ENCODE measurements at regions not wholly inside any gene's neighbourhood (a gene's known extent, or its start where the extent isn't known, plus 50 kb on each side); places are given as distances from the start of the nearest gene placed in this dataset.
A peak's percentile ranks its signal among the peaks of the same experiment; 100 is the strongest.
"Not testable (repeated sequence)": the region's sequence is repeated elsewhere in the genome, so short reads cannot be mapped to it uniquely, and the experiment has no call there.

DNA sequence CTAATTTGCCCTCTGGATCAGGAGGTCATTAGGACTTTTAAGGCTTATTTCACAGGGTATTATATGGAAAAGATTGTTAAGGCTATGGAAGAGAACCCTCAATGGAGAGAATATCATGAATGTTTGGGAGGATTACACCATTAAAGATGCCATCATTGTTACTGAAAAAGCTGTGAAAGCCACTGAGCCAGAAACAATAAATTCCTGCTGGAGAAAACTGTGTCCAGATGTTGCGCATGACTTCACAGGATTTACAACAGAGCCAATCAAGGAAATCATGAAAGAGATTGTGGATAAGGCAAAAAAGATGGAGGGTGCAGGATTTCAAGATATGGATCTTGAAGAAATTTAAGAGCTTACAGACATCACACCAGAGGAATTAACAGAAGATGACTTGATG, 798.3 kb upstream of the SLC35B3 start:
- ATAC-seq (ENCODE audit: low FRiP score) = no peak
- no peaks in the 10 kb centered on the region for H3K4me1 ChIP-seq (ENCODE audit: control insufficient read depth in 1 of 2, insufficient read depth in 2 of 2, low read length in 2 of 2)
- WGBS, 2 donors = 85 to 94% methylated on average over 1 of the region's 1 CpG
- H3K27ac ChIP-seq (ENCODE audit: low read depth in 1 of 2, low read length in 2 of 2) = no peak overlapping the region
- no peak for DNase-seq
- intact Hi-C loops (cut with DNase I) = no loop called here
- H3K27me3 ChIP-seq (ENCODE audit: control insufficient read depth in 1 of 2, insufficient read depth in 2 of 2, low read length in 1 of 2) = peaks cover 0 to 1% of the 10 kb centered on the region in 2 donors
- no peaks in the 10 kb centered on the region for H3K9me3 ChIP-seq (ENCODE audit: control insufficient read depth, low read length)
- no peak overlapping the region for H3K4me3 ChIP-seq (ENCODE audit: low read length in 2 of 2)
- H3K36me3 ChIP-seq (ENCODE audit: control insufficient read depth in 1 of 2, insufficient read depth in 2 of 2, low read length in 1 of 2) = no peaks in the 10 kb centered on the region

DNA sequence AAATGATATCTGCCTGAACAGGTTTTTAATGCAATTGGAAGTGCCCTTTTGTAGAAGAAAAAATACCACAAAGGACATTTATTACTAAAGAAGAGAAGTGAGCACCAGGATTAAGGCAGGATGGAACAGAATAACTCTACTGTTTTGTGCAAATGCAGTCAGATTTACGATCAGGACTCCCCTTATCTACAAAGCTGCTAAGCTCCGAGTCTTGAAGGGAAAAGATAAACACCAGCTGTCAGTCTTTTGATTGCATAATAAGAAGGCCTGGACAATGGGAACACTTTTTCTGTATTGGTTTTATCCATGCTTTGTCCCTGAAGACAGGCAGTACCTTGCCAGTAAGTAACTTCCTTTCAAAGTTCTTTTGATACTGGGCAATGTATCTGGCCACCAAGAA, 797.9 kb upstream of the SLC35B3 start:
- ATAC-seq (ENCODE audit: low FRiP score) (no peak), DNase-seq (no peak)
- Histone ChIP-seq H3K27me3 (ENCODE audit: control insufficient read depth in 1 of 2, insufficient read depth in 2 of 2, low read length in 1 of 2) (peaks cover 0 to 1% of the 10 kb centered on the region in 2 donors), H3K9me3 (ENCODE audit: control insufficient read depth, low read length) (no peaks in the 10 kb centered on the region), H3K4me1 (ENCODE audit: control insufficient read depth in 1 of 2, insufficient read depth in 2 of 2, low read length in 2 of 2) (no peaks in the 10 kb centered on the region), H3K4me3 (ENCODE audit: low read length in 2 of 2) (no peak overlapping the region), H3K27ac (ENCODE audit: low read depth in 1 of 2, low read length in 2 of 2) (no peak overlapping the region), H3K36me3 (ENCODE audit: control insufficient read depth in 1 of 2, insufficient read depth in 2 of 2, low read length in 1 of 2) (no peaks in the 10 kb centered on the region)
- WGBS, 2 donors = 28 to 33% methylated on average over 2 of the region's 2 CpGs
- intact Hi-C loops (cut with DNase I) = no loop called here

DNA sequence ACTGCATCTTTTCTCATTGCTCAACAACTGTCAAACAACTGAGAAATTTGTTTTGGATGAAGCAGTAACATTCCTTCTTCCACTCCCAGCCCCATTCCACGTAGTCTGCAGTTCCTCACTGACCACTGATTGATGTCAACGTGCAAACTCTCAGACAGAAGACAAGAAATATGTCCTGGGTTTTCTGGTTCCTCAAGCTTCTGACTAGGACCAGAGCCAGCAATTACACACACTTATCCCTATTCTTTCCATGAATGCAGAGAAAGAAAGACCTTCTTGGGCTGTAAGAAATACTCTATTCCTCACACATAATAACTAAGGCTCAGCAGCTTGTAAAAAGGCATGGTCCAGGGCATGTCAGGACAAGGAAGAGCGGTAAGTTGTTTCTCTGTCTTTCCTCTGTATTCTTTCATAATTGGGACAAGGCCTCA, 790.1 kb upstream of the SLC35B3 start:
- ATAC-seq (ENCODE audit: low FRiP score) = no peak
- H3K27ac ChIP-seq (ENCODE audit: low read depth in 1 of 2, low read length in 2 of 2) = no peak overlapping the region

DNA sequence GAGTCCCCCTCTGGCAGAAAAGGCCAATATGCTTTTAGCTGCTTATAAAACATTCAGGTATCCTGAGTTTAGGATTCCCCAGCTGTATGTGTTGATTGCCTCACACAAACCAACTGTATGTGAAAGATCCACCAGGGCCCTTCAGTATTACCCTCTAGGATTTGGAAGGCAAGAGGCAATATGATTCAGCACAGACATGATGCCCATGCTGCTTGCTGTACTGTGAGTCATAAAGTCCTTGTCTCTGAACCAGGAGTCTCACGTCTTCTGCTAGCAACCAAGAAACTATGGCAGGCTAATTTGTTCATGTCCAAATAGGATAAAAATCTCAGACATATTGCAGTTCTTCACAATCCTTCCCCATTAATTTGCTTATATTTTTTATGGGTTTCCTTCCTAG, 789.2 kb upstream of the SLC35B3 start:
- no peaks in the 10 kb centered on the region for H3K4me1 ChIP-seq (ENCODE audit: control insufficient read depth in 1 of 2, insufficient read depth in 2 of 2, low read length in 2 of 2)
- no peak for DNase-seq
- H3K36me3 ChIP-seq (ENCODE audit: control insufficient read depth in 1 of 2, insufficient read depth in 2 of 2, low read length in 1 of 2) = no peaks in the 10 kb centered on the region
- H3K4me3 ChIP-seq (ENCODE audit: low read length in 2 of 2) = no peak overlapping the region
- H3K27ac ChIP-seq (ENCODE audit: low read depth in 1 of 2, low read length in 2 of 2) = no peak overlapping the region
- H3K27me3 ChIP-seq (ENCODE audit: control insufficient read depth in 1 of 2, insufficient read depth in 2 of 2, low read length in 1 of 2) = no peaks in the 10 kb centered on the region
- WGBS, 2 donors = 66 to 84% methylated on average over 1 of the region's 1 CpG
- H3K9me3 ChIP-seq (ENCODE audit: control insufficient read depth, low read length) = peaks cover 5% of the 10 kb centered on the region
- intact Hi-C loops (cut with DNase I) = no loop called here
- ATAC-seq (ENCODE audit: low FRiP score) = no peak

More for the DNA sequence above, 790.1 kb upstream of the SLC35B3 start:
- H3K9me3 ChIP-seq (ENCODE audit: control insufficient read depth, low read length) = peaks cover 5% of the 10 kb centered on the region
- 31 to 32% methylated on average over 3 of the region's 3 CpGs for WGBS, 2 donors
- no peaks in the 10 kb centered on the region for H3K4me1 ChIP-seq (ENCODE audit: control insufficient read depth in 1 of 2, insufficient read depth in 2 of 2, low read length in 2 of 2)
- no peak for DNase-seq
- H3K27me3 ChIP-seq (ENCODE audit: control insufficient read depth in 1 of 2, insufficient read depth in 2 of 2, low read length in 1 of 2) = no peaks in the 10 kb centered on the region
- intact Hi-C loops (cut with DNase I) = no loop called here
- no peaks in the 10 kb centered on the region for H3K36me3 ChIP-seq (ENCODE audit: control insufficient read depth in 1 of 2, insufficient read depth in 2 of 2, low read length in 1 of 2)
- H3K4me3 ChIP-seq (ENCODE audit: low read length in 2 of 2) = no peak overlapping the region

DNA sequence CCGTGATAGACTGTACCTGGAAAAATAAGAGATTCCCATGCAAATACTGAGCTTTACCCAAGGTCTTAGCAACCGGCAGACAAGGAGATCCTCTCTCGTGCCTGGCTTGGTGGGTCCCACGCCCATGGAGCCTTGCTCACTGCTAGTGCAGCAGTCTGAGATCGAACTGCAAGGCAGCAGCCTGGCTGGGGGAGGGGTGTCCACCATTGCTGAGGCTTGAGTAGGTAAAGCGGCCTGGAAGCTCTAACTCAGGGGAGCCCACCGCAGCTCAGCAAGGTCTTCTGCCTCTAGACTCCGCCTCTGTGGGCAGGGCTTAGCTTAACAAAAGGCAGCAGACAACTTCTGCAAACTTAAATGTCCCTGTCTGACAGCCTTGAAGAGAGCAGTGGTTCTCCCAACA, 778.4 kb upstream of the SLC35B3 start:
- ATAC-seq (ENCODE audit: low FRiP score); H3K9me3 ChIP-seq (ENCODE audit: control insufficient read depth, low read length); H3K4me3 ChIP-seq (ENCODE audit: low read length in 2 of 2); intact Hi-C loops (cut with DNase I); H3K27me3 ChIP-seq (ENCODE audit: control insufficient read depth in 1 of 2, insufficient read depth in 2 of 2, low read length in 1 of 2); H3K27ac ChIP-seq (ENCODE audit: low read depth in 1 of 2, low read length in 2 of 2); H3K36me3 ChIP-seq (ENCODE audit: control insufficient read depth in 1 of 2, insufficient read depth in 2 of 2, low read length in 1 of 2); H3K4me1 ChIP-seq (ENCODE audit: control insufficient read depth in 1 of 2, insufficient read depth in 2 of 2, low read length in 2 of 2): not testable (repeated sequence)
- peak in 1 of 2 donors; percentile 63 for DNase-seq
- 79 to 82% methylated on average over 8 of the region's 8 CpGs for WGBS, 2 donors

DNA sequence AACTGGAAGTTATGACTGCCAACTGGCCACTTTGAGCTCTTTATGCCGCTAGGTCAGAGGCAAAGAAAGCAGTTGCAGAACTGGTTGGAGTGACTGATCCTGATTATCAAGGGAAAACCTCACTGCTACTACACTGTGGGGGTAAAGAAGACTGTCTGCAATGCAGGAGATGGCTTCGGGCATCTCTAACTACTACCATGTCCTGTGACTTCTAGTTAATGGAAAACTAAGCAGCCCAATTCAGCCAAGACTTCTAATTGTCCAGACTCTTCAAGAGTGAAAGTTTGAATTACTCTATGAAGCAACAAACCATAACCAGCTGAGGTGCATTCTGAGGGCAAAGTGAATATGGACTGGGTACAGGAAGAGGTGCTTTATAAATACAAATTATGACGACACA, 773.6 kb upstream of the SLC35B3 start:
- intact Hi-C loops (cut with DNase I) = no loop called here
- no peak for ATAC-seq (ENCODE audit: low FRiP score)
- Histone ChIP-seq H3K9me3 (ENCODE audit: control insufficient read depth, low read length) (no peaks in the 10 kb centered on the region), H3K27me3 (ENCODE audit: control insufficient read depth in 1 of 2, insufficient read depth in 2 of 2, low read length in 1 of 2) (peaks cover 0 to 1% of the 10 kb centered on the region in 2 donors), H3K4me3 (ENCODE audit: low read length in 2 of 2) (no peak overlapping the region), H3K27ac (ENCODE audit: low read depth in 1 of 2, low read length in 2 of 2) (no peak overlapping the region), H3K4me1 (ENCODE audit: control insufficient read depth in 1 of 2, insufficient read depth in 2 of 2, low read length in 2 of 2) (no peaks in the 10 kb centered on the region), H3K36me3 (ENCODE audit: control insufficient read depth in 1 of 2, insufficient read depth in 2 of 2, low read length in 1 of 2) (no peaks in the 10 kb centered on the region)
- DNase-seq = no peak
- WGBS, 2 donors = 70 to 91% methylated on average over 3 of the region's 3 CpGs

DNA sequence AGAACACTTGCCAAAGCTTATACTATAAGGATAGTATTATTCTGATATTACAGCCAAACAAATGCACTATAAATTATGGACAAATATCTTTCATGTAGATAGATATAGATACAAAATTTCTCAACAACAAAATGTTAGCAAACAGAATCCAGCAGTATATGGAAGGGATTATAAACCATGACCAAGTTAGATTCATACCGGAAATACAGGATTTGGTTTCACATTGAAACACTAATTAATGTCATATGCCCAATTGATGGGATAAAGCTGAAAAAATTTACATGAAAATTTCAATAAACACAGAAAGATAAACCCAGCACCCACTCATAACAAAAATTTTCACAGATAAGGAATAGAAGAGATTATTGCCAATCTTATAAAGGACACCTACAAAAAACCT, 770.3 kb upstream of the SLC35B3 start:
- H3K27ac ChIP-seq (ENCODE audit: low read depth in 1 of 2, low read length in 2 of 2) = no peak overlapping the region
- no peaks in the 10 kb centered on the region for H3K9me3 ChIP-seq (ENCODE audit: control insufficient read depth, low read length)
- DNase-seq (no peak), ATAC-seq (ENCODE audit: low FRiP score) (no peak)
- peaks cover 0 to 1% of the 10 kb centered on the region in 2 donors for H3K27me3 ChIP-seq (ENCODE audit: control insufficient read depth in 1 of 2, insufficient read depth in 2 of 2, low read length in 1 of 2)
- no peaks in the 10 kb centered on the region for H3K4me1 ChIP-seq (ENCODE audit: control insufficient read depth in 1 of 2, insufficient read depth in 2 of 2, low read length in 2 of 2)
- no peak overlapping the region for H3K4me3 ChIP-seq (ENCODE audit: low read length in 2 of 2)
- intact Hi-C loops (cut with DNase I) = no loop called here
- no peaks in the 10 kb centered on the region for H3K36me3 ChIP-seq (ENCODE audit: control insufficient read depth in 1 of 2, insufficient read depth in 2 of 2, low read length in 1 of 2)
- WGBS, 2 donors = 91 to 97% methylated on average over 1 of the region's 1 CpG

DNA sequence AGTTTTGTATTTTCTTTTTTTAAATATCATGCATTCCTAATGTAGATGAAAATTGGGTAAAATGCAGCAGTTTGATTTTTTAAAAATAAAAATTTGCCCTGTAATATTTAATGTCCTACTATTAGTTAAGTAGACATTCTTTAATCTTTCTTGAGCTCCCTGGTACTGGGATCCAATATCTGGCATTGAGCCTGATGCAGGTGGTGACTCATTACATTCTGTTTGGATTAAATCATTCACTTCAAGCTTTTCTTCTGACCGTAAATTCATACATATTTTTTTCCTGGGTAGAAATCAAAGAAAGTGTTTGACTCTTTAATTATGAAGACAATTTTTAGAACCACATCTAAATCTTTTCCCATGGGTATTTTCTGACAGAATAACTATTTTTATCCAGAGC, 768.8 kb upstream of the SLC35B3 start:
- ATAC-seq (ENCODE audit: low FRiP score) = no peak
- 18 to 35% methylated on average over 1 of the region's 1 CpG for WGBS, 2 donors

DNA sequence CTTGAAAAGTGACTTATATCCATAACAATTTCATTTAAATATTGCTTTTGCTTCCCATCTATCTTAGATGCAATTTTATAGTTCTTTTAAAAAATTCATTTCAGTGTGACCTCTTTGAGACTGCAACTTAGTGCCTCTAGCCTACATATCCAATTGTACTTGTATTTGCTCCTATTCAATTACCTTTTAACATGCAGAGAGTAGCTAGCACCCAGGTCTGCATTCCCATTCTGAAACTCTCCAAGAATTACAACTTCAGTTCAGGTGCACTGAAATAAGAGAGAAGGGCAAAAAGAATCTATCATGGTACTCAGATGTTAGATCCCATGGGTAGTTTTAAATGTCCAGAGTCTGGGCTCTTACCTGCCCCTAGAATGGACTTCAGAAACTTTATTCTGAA, 765.4 kb upstream of the SLC35B3 start:
- ATAC-seq (ENCODE audit: low FRiP score) = no peak
- Histone ChIP-seq H3K9me3 (ENCODE audit: control insufficient read depth, low read length) (no peaks in the 10 kb centered on the region), H3K27me3 (ENCODE audit: control insufficient read depth in 1 of 2, insufficient read depth in 2 of 2, low read length in 1 of 2) (no peaks in the 10 kb centered on the region), H3K36me3 (ENCODE audit: control insufficient read depth in 1 of 2, insufficient read depth in 2 of 2, low read length in 1 of 2) (no peaks in the 10 kb centered on the region), H3K27ac (ENCODE audit: low read depth in 1 of 2, low read length in 2 of 2) (no peak overlapping the region), H3K4me3 (ENCODE audit: low read length in 2 of 2) (no peak overlapping the region), H3K4me1 (ENCODE audit: control insufficient read depth in 1 of 2, insufficient read depth in 2 of 2, low read length in 2 of 2) (no peaks in the 10 kb centered on the region)
- intact Hi-C loops (cut with DNase I) = no loop called here
- DNase-seq = no peak

More for the DNA sequence above, 768.8 kb upstream of the SLC35B3 start:
- Histone ChIP-seq H3K9me3 (ENCODE audit: control insufficient read depth, low read length) (no peaks in the 10 kb centered on the region), H3K27me3 (ENCODE audit: control insufficient read depth in 1 of 2, insufficient read depth in 2 of 2, low read length in 1 of 2) (peaks cover 0 to 1% of the 10 kb centered on the region in 2 donors), H3K4me3 (ENCODE audit: low read length in 2 of 2) (no peak overlapping the region), H3K36me3 (ENCODE audit: control insufficient read depth in 1 of 2, insufficient read depth in 2 of 2, low read length in 1 of 2) (no peaks in the 10 kb centered on the region), H3K27ac (ENCODE audit: low read depth in 1 of 2, low read length in 2 of 2) (no peak overlapping the region), H3K4me1 (ENCODE audit: control insufficient read depth in 1 of 2, insufficient read depth in 2 of 2, low read length in 2 of 2) (no peaks in the 10 kb centered on the region)
- intact Hi-C loops (cut with DNase I) = no loop called here
- DNase-seq = no peak
